GM21526 (cell line): ENCODE measurements at regions not wholly inside any gene's neighbourhood (a gene's known extent, or its start where the extent isn't known, plus 50 kb on each side); places are given as distances from the start of the nearest gene placed in this dataset.

Source experiments
- ATAC-seq: cut with Tn5 transposase; IDR thresholded peaks from one replicate; pipeline ENCODE4 v1.9.1; 2021; ENCODE audit warnings: moderate library complexity; ENCODE audit not compliant: unreplicated experiment, low FRiP score

DNA sequence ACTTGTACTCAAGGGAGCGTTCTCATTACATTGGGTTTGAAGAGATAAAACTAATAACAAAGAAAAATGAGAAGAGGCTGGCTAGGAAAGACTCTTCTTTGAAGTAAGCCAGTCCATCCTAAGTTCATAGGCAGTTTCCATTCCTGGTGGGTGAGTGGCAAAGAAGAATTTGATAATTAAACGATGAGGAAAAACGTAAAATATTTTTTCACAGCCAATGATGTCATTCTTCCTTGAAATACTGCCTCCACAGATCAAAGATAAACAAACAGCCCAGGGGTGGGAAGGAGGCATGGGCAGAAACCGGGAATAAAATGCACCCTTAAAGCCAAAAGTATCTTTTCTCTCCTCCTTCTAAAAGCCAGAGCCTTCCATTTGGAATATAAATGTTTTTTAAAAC, 346.6 kb downstream of the PMP22 start:
- no peak for ATAC-seq

DNA sequence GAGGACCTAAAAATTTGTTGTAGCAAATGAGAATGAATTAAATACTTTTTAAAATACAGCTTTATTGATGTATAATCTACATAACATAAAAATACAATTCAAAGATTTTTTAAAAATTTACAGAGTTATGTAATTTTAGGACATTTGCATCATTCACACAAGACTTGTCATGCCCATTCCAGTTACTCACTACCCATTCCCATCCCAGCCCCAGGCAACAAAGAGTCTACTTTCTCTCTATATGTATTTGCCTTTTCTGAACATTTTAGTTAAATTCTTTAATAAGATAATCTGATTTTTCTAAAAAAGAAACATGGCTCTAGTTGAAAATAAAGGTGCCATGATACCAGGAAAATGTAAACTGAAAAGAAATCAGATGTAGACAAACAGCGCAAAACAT, 354.2 kb downstream of the PMP22 start:
- ATAC-seq: no peak

GRCh38 chr17:14904386-14904785, 360.7 kb downstream of the PMP22 start:
- ATAC-seq: no peak

- ATAC-seq: no peak
Measured at GRCh38 chr17:14903854-14904253, 361.3 kb downstream of the PMP22 start.

- no peak for ATAC-seq
Measured at GRCh38 chr17:14902803-14903202, 362.3 kb downstream of the PMP22 start.

GRCh38 chr17:14902297-14902696, 362.8 kb downstream of the PMP22 start:
- ATAC-seq: no peak

GRCh38 chr17:14901376-14901775, 363.8 kb downstream of the PMP22 start:
- ATAC-seq: no peak

DNA sequence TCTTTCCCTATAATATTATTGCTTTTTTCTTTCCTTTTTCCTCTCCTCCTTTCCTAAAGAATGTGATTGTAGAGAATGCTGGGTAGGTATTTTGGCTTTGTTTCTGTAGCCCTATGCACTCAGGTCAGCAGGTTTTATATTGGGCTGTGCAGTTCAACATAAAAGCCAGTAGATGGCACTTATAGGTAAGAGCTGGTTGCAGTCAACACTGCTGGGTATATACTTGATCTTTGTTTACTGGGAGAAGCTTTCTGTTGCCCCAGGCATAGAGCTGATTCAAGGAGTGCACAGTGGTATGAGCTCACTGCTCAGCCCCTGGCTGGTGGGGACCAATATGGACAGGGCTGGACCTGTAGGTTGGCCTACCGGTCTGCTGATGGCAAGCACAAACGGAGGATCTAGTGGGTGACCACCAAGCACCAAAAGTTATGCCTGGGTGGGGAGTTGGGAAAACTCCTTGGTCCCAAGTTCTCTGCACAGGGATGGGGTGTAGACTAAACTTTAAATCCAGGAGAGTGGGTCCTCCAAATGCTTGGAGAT, 378.9 kb downstream of the PMP22 start:
- ATAC-seq: no peak

GRCh38 chr17:14882131-14882530, 383.0 kb downstream of the PMP22 start:
- ATAC-seq: no peak

DNA sequence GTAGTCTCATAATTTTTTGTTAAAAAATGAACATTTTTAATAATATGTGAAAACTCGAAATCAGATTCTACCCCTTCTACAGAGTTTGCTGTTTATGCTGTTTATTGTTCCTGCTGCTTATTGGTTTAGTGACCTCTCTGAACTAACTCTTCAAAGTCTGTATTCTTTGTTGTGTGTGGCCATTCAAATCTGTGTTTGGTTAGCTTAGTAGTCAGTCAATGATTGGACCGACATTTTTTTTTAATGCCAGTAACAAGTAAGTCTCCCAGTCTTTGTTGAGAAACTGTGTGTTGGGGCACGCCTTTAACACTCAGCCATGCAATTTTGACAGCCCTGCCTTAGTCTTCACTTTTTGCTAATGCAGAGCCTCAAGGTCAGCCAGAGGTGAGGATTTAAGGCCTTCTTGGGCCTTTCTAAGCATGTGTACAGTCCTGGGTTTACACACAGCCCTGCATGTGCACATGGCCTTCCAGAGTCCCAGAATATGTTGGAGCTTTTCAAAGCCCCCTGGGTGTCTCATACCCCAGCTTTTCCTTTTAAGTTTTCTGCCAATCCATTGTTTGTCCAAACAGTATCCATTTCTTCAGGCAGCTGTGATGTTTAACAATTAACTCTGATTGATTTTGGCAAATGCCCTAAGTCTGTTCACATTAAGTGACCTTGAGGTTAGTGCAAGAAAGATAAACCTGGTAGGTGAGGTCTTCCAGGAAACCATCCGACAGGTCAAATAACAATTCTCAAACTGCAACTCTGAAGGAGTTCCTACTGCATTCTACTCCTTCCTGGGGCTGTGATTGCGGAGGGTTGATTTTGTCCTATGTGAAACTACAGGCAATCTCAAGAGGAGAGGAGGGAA, 389.3 kb downstream of the PMP22 start:
- ATAC-seq: no peak

- no peak for ATAC-seq
Measured at GRCh38 chr17:14873996-14874395, 391.1 kb downstream of the PMP22 start.

GRCh38 chr17:14873540-14873939, 391.6 kb downstream of the PMP22 start:
- ATAC-seq: no peak

- ATAC-seq: no peak
Measured at GRCh38 chr17:14871921-14872320, 393.2 kb downstream of the PMP22 start.

- ATAC-seq: no peak
Measured at GRCh38 chr17:14866266-14866665, 398.9 kb downstream of the PMP22 start.

GRCh38 chr17:14864127-14864526, 401.0 kb downstream of the PMP22 start:
- ATAC-seq: no peak

GRCh38 chr17:14859542-14859941, 405.6 kb downstream of the PMP22 start:
- no peak for ATAC-seq

- ATAC-seq: no peak
Measured at GRCh38 chr17:14856176-14856575, 408.9 kb downstream of the PMP22 start.

DNA sequence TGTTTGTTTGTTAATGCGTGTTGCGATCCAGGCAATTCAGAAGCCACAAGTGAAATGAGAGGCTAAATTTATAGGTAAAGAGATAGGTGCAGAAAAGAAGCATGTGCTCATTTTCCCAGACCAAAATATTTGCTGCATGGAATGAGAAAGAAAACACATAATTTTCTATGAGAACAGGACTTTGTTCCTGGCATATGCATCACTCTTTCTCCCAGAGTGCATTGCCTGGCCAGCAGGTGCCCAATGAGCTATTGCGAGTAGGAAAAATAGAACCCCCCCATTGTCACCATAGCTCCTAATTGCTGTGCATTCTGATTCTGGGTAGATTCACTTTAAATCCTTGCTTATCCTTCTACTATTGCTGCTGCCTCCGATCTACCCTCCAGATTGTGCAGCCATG, 410.4 kb downstream of the PMP22 start:
- no peak for ATAC-seq

DNA sequence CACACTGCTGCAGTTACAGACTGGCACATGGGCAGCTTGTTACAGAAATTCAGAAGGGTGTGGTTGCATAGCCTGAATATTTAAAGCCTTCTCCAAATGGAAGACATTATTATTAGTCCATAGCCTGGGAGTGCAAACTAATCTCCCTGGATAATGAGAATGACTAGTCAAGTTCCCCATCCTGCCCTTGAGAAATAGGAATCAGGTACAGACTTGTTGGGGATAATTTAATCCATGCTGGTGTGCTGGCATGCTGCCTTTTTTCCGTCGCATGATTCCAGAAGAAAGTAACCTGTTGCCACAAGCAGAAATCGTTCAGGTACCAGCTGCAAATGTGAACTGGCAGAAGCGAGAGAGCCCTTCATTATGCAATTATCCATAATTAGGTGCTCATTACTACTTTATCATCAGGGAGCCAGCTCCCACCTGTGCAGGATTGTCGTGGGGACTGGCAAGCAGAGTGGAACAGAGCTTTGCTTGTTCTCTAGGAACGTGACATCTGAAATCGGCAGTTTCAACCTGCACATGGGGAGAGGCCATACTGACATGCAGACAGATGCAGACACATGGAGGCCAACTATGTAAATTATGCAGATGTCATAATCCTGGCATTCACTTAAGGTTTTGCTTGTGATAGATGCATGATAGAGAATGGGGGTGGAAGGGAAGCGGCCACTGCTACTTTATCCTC, 419.4 kb downstream of the PMP22 start:
- no peak for ATAC-seq

- no peak for ATAC-seq
Measured at GRCh38 chr17:14843086-14843795, 421.9 kb downstream of the PMP22 start.

- ATAC-seq: no peak
Measured at GRCh38 chr17:14840616-14841231, 424.4 kb downstream of the PMP22 start.
